HG02759 (cell line): ENCODE measurements at regions not wholly inside any gene's neighbourhood (a gene's known extent, or its start where the extent isn't known, plus 50 kb on each side); places are given as distances from the start of the nearest gene placed in this dataset.

Source experiments
- ATAC-seq: cut with Tn5 transposase; IDR thresholded peaks from one replicate; pipeline ENCODE4 v1.9.1; 2021; ENCODE audit warnings: mild to moderate bottlenecking, moderate library complexity; ENCODE audit not compliant: unreplicated experiment

- ATAC-seq: no peak
Measured at GRCh38 chr20:39268491-39268951, 306.4 kb downstream of the DHX35 start.

DNA sequence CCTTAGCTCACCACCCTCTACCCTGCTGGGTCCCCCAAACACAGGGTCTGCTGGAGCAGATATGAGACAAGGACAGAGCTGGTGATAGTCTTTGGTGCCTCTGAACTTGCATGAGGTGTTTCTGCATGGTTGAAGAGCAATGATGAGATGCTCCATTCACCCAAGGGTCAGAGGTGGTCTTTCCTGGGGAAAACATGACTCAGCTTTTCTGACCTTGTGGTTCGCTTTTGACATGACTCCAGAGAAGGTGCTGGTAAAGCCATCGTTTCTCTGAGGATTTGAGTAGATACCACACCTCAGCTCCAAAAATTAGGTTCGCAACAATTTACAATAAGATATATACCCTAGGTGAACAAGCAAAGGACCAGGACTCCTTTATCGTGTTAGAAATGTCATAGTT, 304.8 kb downstream of the DHX35 start:
- no peak for ATAC-seq

DNA sequence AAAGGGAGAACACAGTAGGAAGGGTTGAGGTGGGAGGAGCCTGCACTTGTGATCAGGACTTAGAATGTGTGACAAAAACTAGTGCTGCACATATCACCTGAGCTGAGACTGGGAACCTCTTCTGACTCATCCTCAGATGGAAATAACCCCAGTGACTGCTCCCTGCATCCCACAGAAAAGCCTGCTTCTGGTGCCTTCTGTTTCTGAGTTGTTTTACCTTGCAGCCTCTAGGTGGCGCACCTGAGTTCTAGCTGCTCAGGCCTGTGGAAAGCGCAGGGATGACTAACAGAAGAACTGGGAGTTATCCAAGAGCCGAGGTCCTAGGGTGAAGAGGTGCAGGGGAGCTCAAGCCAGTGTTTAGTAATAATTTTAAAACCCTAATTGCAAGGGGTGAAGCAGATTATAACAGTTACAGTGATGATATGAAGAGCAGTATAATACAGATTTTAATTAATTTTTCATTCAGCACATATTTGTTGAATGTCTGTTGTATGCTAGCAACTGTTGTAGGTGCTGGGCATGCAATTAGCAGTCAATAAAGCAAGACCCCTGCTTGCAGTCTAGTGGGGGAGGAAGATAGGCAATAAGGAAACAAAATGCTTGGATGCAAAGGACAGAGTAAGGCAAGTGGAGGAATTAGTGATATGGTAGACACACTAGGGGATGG, 302.5 kb downstream of the DHX35 start:
- ATAC-seq: no peak

GRCh38 chr20:39263076-39263475, 300.9 kb downstream of the DHX35 start:
- ATAC-seq: no peak

DNA sequence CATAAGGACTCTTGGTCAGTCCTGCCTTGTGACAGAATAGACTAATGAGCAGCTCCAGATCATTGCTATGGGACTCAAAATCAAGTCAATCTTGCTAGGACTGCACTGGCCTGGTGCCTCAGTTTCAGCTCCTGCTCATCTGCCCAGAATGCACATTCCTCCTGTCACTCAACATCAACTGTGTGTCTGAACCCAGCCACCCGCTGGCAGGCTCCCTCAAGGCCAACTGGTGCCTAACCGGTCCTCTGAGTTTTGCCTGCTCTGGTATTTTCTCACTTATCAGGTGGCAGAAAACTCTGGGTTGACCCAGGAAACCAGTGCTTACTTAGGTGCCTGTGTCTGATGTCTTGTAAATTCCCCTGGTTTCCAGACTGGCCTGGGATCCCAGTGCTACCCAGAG, 297.7 kb downstream of the DHX35 start:
- no peak for ATAC-seq

DNA sequence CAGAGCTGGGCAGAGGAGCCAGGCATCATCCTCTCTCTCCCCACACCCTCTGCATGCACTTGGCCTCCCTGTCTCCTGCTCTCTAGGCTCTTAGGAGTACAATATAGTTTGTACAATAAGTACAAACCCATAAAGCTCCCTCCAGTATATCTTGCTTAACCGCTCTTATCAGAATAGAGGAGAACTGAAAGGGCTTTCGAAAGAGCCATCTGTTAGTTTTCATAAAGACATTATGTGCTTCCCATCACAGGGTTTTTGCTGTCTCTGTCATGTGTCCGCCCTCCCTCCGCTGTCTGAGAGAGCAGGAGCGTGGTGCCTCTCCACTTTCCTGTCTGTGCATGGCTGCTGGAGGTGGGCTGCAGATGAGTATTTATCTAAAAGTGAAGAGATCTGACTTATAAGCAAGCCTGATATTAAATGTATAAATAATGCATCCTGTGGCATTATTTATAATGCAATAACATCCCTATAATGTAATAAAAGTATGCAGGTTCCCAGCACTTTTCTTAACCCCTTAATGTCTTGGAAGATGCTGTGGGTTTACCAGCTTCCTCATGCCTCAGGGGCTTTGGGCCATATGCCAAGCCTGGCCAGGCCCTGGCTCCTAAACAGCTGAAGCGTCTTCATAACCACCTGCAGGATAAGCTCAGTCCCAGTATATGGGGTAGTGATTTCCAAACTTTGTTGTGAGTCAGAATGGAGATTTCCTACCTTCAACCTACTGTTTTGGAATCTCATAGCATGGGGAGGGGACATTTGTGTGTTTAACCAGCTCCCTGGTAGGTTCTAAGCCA, 297.1 kb downstream of the DHX35 start:
- no peak for ATAC-seq

DNA sequence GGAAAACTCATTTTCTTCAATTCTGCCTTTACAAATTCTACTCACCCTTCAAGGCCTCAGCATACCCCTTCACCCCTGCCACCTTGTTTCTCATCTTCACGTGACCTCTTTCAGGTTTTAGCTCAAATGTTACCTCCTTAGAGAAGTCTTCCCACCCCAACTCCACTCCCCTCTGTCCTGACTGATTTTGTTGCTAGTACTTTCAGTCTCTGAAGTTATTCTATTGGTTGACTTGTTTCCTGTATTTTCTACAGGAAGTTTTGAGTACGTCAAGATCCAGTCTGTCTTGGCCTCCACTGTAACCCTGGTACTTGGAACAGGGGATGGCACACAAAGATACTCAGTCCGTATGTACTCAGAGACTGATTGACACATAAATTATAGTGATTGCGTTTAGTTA, 296.1 kb downstream of the DHX35 start:
- no peak for ATAC-seq

- no peak for ATAC-seq
Measured at GRCh38 chr20:39253051-39253755, 291.1 kb downstream of the DHX35 start.

GRCh38 chr20:39252035-39252434, 289.9 kb downstream of the DHX35 start:
- no peak for ATAC-seq

GRCh38 chr20:39249798-39250197, 287.7 kb downstream of the DHX35 start:
- no peak for ATAC-seq

DNA sequence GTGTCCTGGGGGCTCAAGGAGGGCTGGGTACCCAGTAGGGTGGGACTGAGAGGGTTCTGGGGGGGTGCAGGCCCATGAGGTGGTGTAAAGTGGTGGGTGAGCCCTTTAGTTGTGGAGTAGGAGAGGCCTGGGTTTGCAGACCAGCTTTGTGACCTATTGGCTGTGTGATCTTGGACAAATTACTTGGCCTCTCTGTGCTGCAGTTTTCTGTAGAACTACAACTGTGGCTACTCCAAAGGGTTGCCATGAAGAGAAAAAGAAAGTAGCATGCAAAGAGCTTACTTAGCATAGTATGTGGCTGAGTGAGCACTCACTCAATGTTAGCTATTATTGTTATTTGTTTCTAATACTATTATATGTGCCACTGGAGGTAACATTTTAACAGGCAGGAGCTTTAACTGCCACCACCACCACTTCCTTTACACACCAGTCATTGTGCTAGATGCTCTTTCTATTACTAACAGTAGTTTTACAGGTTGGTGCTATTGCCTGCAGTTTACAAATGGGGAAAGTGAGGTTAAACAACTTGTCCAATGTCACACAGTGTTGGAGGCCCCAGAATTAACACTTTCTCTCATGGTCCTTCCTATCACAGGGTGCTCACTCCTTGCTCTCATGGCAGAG, 286.8 kb downstream of the DHX35 start:
- ATAC-seq: no peak

- ATAC-seq: no peak
Measured at GRCh38 chr20:39248171-39248861, 286.2 kb downstream of the DHX35 start.

DNA sequence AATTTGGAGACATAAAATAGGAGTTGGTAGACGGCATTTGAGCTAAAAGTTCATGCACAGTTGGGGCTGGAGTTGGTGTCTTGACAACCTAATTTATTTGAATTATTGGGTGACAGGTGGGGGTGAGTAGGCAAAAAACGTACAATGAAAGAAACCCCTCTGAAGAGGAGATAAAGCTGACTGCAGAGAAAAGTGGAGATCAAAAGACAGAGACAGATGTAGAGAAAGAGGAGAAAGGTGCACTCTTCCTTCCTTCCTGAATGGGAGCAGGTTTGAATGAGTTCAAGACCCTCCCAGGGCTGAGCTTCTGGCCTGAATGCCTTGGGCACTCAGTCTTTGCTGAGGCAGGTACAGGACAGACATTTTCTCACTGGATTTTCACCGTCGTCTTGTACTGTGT, 284.3 kb downstream of the DHX35 start:
- no peak for ATAC-seq

- ATAC-seq: no peak
Measured at GRCh38 chr20:39245685-39246311, 283.7 kb downstream of the DHX35 start.

DNA sequence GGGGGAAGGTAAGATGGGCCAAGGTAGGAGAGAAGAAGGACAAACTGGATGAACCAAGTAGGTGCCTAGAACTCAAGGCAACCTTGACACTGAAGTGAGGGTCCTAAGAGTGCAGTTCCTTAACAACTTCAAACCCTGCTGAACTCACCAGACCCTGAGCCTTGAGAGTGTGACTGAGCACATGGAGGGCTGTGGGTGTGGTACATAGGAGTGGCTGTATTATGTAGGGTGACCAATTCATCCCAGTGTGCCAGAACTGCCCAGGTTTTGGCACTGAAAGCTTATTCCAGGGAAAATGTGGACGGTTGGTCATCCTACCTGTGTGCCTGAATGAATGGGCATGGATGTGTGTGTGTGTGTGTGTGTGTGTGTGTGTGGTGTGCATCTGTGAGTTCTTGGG, 281.8 kb downstream of the DHX35 start:
- no peak for ATAC-seq

GRCh38 chr20:39242614-39243013, 280.5 kb downstream of the DHX35 start:
- no peak for ATAC-seq

DNA sequence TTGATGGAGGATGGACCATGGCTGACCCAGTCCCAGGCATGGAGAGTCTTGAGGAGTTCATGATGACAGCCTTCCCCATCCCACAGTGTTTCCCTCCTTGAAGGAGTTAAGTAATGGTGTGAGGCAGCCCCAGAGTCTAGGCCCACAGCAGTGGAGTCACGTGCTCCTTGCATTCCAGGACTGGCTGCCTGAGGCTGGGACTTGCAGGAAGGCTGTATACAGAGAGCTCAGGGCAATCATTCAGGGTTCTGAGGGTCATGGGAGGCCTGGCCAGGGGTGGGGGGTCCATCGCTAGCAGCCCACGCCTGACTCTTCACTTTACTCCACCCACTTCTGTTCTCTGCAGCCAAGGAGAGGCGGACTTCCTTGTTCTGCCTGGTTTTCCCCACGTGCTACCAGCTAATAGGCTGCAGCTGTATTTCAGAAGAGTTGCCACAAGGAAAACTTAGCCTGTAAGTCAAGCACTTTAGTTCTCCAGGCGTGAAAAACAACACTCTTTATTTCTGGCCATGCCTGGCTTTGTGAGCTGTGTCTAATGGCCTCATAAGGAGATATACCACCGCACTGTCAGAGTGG, 272.5 kb downstream of the DHX35 start:
- no peak for ATAC-seq

- no peak for ATAC-seq
Measured at GRCh38 chr20:39233755-39234154, 271.6 kb downstream of the DHX35 start.

DNA sequence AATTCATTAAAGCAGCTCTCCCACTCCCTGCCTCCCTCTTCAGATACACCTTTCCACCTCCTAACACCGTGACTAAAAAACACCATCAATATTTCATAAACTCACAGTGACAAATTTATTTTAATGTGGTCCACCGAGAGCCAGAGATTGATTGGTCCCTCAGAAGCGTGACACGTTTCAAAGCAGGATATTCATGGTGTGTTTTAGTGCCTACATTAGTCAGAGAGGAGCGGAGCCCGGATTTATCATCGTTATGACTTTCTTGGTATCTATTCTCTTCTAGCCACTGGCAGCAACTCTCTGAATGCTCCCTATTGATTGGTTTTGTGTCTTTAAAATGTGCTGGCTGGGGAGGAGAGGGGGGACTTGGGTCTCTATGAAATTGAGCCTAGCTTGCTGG, 265.3 kb downstream of the DHX35 start:
- ATAC-seq: no peak

- no peak for ATAC-seq
Measured at GRCh38 chr20:39225978-39226377, 263.8 kb downstream of the DHX35 start.
